K562 (cell line): ENCODE measurements at regions not wholly inside any gene's neighbourhood (a gene's known extent, or its start where the extent isn't known, plus 50 kb on each side); places are given as distances from the start of the nearest gene placed in this dataset.

Experiments
- CTCF ChIP-seq, 3 experiments: IDR thresholded peaks in 2 of 3; conservative IDR thresholded peaks in 1 of 3; 2 replicates each; pipeline ENCODE4 v1.5.1; 2011 to 2012; ENCODE audit warnings: low read length in 3 of 3, mild to moderate bottlenecking in 3 of 3, control low read depth in 2 of 3, improper control_type of control experiment in 1 of 3, inconsistent platforms in 1 of 3, low read depth in 1 of 3, mixed read lengths in 1 of 3, moderate library complexity in 1 of 3; ENCODE audit not compliant: insufficient read depth in 2 of 3
- FOSL1 ChIP-seq: fragments of 200-800 bp; sonication (Bioruptor generic); conservative IDR thresholded peaks from 2 replicates; pipeline ENCODE4 v1.6.1; 2016; ENCODE audit warnings: missing genetic modification characterization, missing compliant biosample characterization
- RAD21 ChIP-seq, 2 experiments: fragments of 250-450 bp in 1 of 2; fragments of 450-650 bp in 1 of 2; sonication (Bioruptor Pico) in 1 of 2; formaldehyde crosslinking in 1 of 2; IDR thresholded peaks in 1 of 2; conservative IDR thresholded peaks in 1 of 2; 2 replicates each; pipeline versions ENCODE4 v1.4.0 to v1.8.0; 2020 to 2022; ENCODE audit warnings: mild to moderate bottlenecking in 2 of 2, moderate library complexity in 1 of 2
- TCF7 ChIP-seq: sonication (generic); IDR thresholded peaks from 2 replicates; pipeline ENCODE4 v1.6.1; 2016; ENCODE audit warnings: antibody characterized with exemption, borderline replicate concordance
- ZBTB7A ChIP-seq: IDR thresholded peaks from 2 replicates; pipeline ENCODE4 v1.6.1; 2011; ENCODE audit warnings: low read depth, mild to moderate bottlenecking, low read length, moderate library complexity, borderline replicate concordance; ENCODE audit not compliant: control insufficient read depth
- TF ChIP-seq, protein P1 (sequence below): fragments of 450-650 bp; IDR thresholded peaks from 2 replicates; pipeline ENCODE4 v1.6.1; 2016

DNA sequence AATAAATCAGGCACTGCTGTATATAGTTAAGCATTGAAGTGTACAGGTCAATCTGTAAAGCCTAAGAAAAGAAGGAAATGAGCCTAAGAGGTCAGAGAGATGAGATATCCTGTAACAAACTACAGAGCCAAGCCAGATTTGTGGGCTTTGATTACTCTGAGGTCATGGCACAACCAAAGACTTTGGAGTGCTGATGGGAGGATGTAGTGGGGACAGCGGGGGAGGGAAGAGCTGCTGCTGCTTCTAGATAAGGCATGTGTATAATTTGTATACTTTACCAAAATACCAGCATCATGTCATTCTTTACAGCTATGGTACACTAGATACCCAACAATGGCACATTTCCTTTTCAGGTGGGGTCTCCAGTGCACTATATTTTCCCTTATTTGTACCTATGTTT, 102.5 kb downstream of the OGFRL1 start:
- TF ChIP-seq CTCF (IDR thresholded peaks at IDR 0.05 in 2 of 3, conservative IDR thresholded peaks at IDR 0.05 in 1 of 3; ENCODE audit: insufficient read depth in 2 of 3, low read depth in 1 of 3, low read length in 3 of 3) = no peak
- TF ChIP-seq, protein P1, sequence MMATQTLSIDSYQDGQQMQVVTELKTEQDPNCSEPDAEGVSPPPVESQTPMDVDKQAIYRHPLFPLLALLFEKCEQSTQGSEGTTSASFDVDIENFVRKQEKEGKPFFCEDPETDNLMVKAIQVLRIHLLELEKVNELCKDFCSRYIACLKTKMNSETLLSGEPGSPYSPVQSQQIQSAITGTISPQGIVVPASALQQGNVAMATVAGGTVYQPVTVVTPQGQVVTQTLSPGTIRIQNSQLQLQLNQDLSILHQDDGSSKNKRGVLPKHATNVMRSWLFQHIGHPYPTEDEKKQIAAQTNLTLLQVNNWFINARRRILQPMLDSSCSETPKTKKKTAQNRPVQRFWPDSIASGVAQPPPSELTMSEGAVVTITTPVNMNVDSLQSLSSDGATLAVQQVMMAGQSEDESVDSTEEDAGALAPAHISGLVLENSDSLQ = no peak
- no peak for TF ChIP-seq TCF7
- no peak for TF ChIP-seq ZBTB7A
- TF ChIP-seq FOSL1 (tag) = no peak
- TF ChIP-seq RAD21 (CRISPR knock-in tag; conservative IDR thresholded peaks at IDR 0.05 in 1 of 2, IDR thresholded peaks at IDR 0.05 in 1 of 2) = no peak
